ENCODE measurements at regions not wholly inside any gene's neighbourhood (a gene's known extent, or its start where the extent isn't known, plus 50 kb on each side); places are given as distances from the start of the nearest gene placed in this dataset.

DNA sequence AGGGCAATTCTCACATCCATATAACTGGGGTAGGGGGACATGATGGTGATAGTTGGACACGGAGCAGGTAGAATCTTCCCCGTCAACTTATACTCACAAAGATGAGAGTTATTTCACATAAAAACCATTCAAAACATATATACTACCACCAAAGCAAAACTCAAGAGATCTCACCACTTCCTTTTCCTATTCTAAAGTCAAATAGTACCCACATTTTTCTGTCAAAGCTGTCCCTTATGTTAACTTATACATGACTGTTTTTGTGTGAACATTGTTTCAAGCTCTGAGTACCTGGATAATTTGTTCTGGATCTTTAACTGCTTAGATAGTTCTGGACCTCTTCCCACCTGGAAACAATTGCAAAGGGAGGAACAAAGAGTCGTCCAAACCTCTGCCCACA, 95.5 kb upstream of the MAN2A1 start:
- TF ChIP-seq, protein P1, sequence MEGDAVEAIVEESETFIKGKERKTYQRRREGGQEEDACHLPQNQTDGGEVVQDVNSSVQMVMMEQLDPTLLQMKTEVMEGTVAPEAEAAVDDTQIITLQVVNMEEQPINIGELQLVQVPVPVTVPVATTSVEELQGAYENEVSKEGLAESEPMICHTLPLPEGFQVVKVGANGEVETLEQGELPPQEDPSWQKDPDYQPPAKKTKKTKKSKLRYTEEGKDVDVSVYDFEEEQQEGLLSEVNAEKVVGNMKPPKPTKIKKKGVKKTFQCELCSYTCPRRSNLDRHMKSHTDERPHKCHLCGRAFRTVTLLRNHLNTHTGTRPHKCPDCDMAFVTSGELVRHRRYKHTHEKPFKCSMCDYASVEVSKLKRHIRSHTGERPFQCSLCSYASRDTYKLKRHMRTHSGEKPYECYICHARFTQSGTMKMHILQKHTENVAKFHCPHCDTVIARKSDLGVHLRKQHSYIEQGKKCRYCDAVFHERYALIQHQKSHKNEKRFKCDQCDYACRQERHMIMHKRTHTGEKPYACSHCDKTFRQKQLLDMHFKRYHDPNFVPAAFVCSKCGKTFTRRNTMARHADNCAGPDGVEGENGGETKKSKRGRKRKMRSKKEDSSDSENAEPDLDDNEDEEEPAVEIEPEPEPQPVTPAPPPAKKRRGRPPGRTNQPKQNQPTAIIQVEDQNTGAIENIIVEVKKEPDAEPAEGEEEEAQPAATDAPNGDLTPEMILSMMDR (IDR thresholded peaks at IDR 0.05): no peak
- no peak for TF ChIP-seq POLR2A (IDR thresholded peaks at IDR 0.05)
